HG03108 (cell line): ENCODE measurements at regions not wholly inside any gene's neighbourhood (a gene's known extent, or its start where the extent isn't known, plus 50 kb on each side); places are given as distances from the start of the nearest gene placed in this dataset.
A peak's percentile ranks its signal among the peaks of the same experiment; 100 is the strongest.
"Not testable (repeated sequence)": the region's sequence is repeated elsewhere in the genome, so short reads cannot be mapped to it uniquely, and the experiment has no call there.

ENCODE experiments used
- ATAC-seq: cut with Tn5 transposase; IDR thresholded peaks from one replicate; pipeline ENCODE4 v1.9.1; 2021; ENCODE audit warnings: moderate library complexity; ENCODE audit not compliant: unreplicated experiment

- ATAC-seq, result peak; percentile 97
Observed at GRCh38 chrX:22526339-22526738, 253.6 kb downstream of the CBLL2 start.

GRCh38 chrX:22527302-22527701 is 254.6 kb downstream of the CBLL2 start:
- ATAC-seq, result no peak

- ATAC-seq, result no peak
Observed at GRCh38 chrX:22533898-22534297, 261.2 kb downstream of the CBLL2 start.

- ATAC-seq, result no peak
Observed at GRCh38 chrX:22534643-22535042, 261.9 kb downstream of the CBLL2 start.

- no peak for ATAC-seq
Observed at GRCh38 chrX:22536746-22537304, 264.1 kb downstream of the CBLL2 start.

- no peak for ATAC-seq
Observed at GRCh38 chrX:22538580-22538979, 265.9 kb downstream of the CBLL2 start.

GRCh38 chrX:22541926-22542325 is 269.2 kb downstream of the CBLL2 start:
- ATAC-seq, result no peak

- ATAC-seq, result no peak
Observed at GRCh38 chrX:22542641-22543040, 269.9 kb downstream of the CBLL2 start.

- no peak for ATAC-seq
Observed at GRCh38 chrX:22559506-22559905, 286.8 kb downstream of the CBLL2 start.

GRCh38 chrX:22575161-22575845 is 302.6 kb downstream of the CBLL2 start:
- ATAC-seq, result no peak

GRCh38 chrX:22577181-22577580 is 304.5 kb downstream of the CBLL2 start:
- ATAC-seq, result no peak

- ATAC-seq, result no peak
Observed at GRCh38 chrX:22585831-22586230, 313.1 kb downstream of the CBLL2 start.

GRCh38 chrX:22589845-22590244 is 317.1 kb downstream of the CBLL2 start:
- no peak for ATAC-seq

GRCh38 chrX:22594766-22595165 is 322.1 kb downstream of the CBLL2 start:
- no peak for ATAC-seq

GRCh38 chrX:22603060-22603459 is 330.3 kb downstream of the CBLL2 start:
- no peak for ATAC-seq

GRCh38 chrX:22609452-22609851 is 336.7 kb downstream of the CBLL2 start:
- not testable (repeated sequence) for ATAC-seq

- no peak for ATAC-seq
Observed at GRCh38 chrX:22616867-22617266, 344.2 kb downstream of the CBLL2 start.

GRCh38 chrX:22627576-22627975 is 354.9 kb downstream of the CBLL2 start:
- no peak for ATAC-seq

- ATAC-seq, result no peak
Observed at GRCh38 chrX:22628275-22628674, 355.6 kb downstream of the CBLL2 start.

- no peak for ATAC-seq
Observed at GRCh38 chrX:22629105-22629725, 356.5 kb downstream of the CBLL2 start.

GRCh38 chrX:22634083-22634482 is 361.4 kb downstream of the CBLL2 start:
- ATAC-seq, result no peak

GRCh38 chrX:22634751-22635150 is 362.0 kb downstream of the CBLL2 start:
- ATAC-seq, result no peak
